ENCODE measurements at regions not wholly inside any gene's neighbourhood (a gene's known extent, or its start where the extent isn't known, plus 50 kb on each side); places are given as distances from the start of the nearest gene placed in this dataset.

DNA sequence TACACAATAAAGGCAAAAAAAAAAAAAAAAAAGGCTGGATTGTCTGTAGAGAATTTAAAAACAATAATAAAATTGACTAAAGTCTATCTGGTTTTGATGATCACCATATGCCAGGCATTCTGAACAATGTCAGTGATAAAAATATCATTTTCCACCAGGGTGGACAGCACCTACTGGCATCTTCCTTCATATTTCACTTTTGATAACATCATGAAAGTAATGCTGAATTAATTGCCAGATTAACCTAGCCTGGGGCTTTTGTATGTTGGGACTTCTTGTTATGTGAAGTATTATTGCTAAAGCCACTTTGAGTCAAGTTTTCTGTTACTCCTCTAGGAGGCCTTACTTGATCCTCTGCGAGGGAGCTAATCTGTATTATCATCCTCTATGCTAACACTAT is 73.8 kb upstream of the FAM98A start:
- CTCF ChIA-PET (ENCODE audit: unreplicated experiment), result no interaction called here
- H3K36me3 ChIP-seq (ENCODE audit: insufficient read depth, low read length), result no peaks in the 10 kb centered on the region
- POLR2A ChIA-PET, result no interaction called here
- no peak overlapping the region for H3K4me2 ChIP-seq (ENCODE audit: low read length)
- intact Hi-C loops (cut with micrococcal nuclease; ENCODE audit: unreplicated experiment), result no loop called here
- DNase-seq (ENCODE audit: low spot score), result no peak
- no peak overlapping the region for H3K27ac ChIP-seq (ENCODE audit: low read depth, low read length, poor library complexity, severe bottlenecking)
- H3K4me3 ChIP-seq (ENCODE audit: low read depth, low read length, poor library complexity, severe bottlenecking), result no peak overlapping the region
- H3K4me1 ChIP-seq (ENCODE audit: insufficient read depth, low read length, poor library complexity, severe bottlenecking), result no peaks in the 10 kb centered on the region
- BruUV-seq (replicated peaks), result no TSS peak
- no peak overlapping the region for H2AFZ ChIP-seq (ENCODE audit: low read length)
- TF ChIP-seq, protein P1, sequence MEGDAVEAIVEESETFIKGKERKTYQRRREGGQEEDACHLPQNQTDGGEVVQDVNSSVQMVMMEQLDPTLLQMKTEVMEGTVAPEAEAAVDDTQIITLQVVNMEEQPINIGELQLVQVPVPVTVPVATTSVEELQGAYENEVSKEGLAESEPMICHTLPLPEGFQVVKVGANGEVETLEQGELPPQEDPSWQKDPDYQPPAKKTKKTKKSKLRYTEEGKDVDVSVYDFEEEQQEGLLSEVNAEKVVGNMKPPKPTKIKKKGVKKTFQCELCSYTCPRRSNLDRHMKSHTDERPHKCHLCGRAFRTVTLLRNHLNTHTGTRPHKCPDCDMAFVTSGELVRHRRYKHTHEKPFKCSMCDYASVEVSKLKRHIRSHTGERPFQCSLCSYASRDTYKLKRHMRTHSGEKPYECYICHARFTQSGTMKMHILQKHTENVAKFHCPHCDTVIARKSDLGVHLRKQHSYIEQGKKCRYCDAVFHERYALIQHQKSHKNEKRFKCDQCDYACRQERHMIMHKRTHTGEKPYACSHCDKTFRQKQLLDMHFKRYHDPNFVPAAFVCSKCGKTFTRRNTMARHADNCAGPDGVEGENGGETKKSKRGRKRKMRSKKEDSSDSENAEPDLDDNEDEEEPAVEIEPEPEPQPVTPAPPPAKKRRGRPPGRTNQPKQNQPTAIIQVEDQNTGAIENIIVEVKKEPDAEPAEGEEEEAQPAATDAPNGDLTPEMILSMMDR (conservative IDR thresholded peaks at IDR 0.05; ENCODE audit: low read length), result no peak
- no peak for TF ChIP-seq EZH2phosphoT487 (IDR thresholded peaks at IDR 0.05; ENCODE audit: borderline replicate concordance, low read depth, low read length)
- no peaks in the 10 kb centered on the region for H3K79me2 ChIP-seq (ENCODE audit: insufficient read depth, low read depth, low read length)
- no peaks in the 10 kb centered on the region for H3K9me3 ChIP-seq (ENCODE audit: low read length)
- no peaks in the 10 kb centered on the region for H3K9me2 ChIP-seq (ENCODE audit: insufficient read depth, low read length)
- no peaks in the 10 kb centered on the region for H4K20me1 ChIP-seq (ENCODE audit: insufficient read depth, low read length)

DNA sequence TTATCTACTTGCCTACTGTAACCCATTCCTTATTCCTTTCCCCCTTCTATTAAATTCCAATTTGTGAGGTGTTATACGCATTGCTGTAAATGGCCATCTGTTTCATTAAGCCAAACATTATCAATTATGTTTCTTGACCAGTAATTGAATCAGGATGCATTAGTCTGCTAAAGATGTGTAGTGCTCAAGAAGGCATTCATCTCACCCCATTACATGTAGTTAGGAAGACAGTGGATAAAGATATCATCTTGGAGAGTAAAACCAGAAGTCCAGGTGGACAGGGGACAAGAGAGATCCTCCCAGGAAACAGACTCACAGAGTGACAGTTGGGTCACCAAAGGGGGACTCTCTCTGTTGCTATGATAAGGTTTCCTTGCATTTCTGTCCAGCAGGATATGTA is 73.3 kb upstream of the FAM98A start:
- H2AFZ ChIP-seq (ENCODE audit: low read length), result no peak overlapping the region
- ChIA-PET POLR2A (no interaction called here), CTCF (ENCODE audit: unreplicated experiment) (no interaction called here)
- H3K79me2 ChIP-seq (ENCODE audit: insufficient read depth, low read depth, low read length), result no peaks in the 10 kb centered on the region
- H4K20me1 ChIP-seq (ENCODE audit: insufficient read depth, low read length), result no peaks in the 10 kb centered on the region
- H3K9me3 ChIP-seq (ENCODE audit: low read length), result no peaks in the 10 kb centered on the region
- no peak overlapping the region for H3K4me3 ChIP-seq (ENCODE audit: low read depth, low read length, poor library complexity, severe bottlenecking)
- H3K27ac ChIP-seq (ENCODE audit: low read depth, low read length, poor library complexity, severe bottlenecking), result no peak overlapping the region
- TF ChIP-seq, protein P1 (conservative IDR thresholded peaks at IDR 0.05; ENCODE audit: low read length), result no peak
- no peak for TF ChIP-seq EZH2phosphoT487 (IDR thresholded peaks at IDR 0.05; ENCODE audit: borderline replicate concordance, low read depth, low read length)
- BruUV-seq (replicated peaks), result no TSS peak
- H3K4me2 ChIP-seq (ENCODE audit: low read length), result no peak overlapping the region
- no peaks in the 10 kb centered on the region for H3K4me1 ChIP-seq (ENCODE audit: insufficient read depth, low read length, poor library complexity, severe bottlenecking)
- H3K9me2 ChIP-seq (ENCODE audit: insufficient read depth, low read length), result no peaks in the 10 kb centered on the region
- H3K36me3 ChIP-seq (ENCODE audit: insufficient read depth, low read length), result no peaks in the 10 kb centered on the region
- intact Hi-C loops (cut with micrococcal nuclease; ENCODE audit: unreplicated experiment), result no loop called here
- DNase-seq (ENCODE audit: low spot score), result no peak

DNA sequence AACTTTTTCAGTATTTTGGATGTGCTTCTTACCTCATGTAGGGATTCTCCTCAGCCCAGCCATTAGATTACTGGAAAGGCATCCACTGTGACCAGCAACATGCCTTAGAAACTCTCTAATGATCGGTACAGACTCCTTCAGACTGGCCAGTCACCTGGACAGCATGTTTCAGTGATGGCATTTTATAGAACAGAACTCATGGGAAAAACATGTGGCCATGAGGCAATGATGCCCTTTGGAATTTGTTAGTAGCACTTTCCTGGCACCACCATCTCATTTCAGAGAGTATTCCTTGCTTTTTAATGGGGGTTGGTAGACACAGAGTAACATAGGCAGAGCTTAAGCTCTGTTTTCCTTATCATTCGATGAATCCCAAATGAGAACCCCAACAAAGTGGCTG is 72.1 kb upstream of the FAM98A start:
- DNase-seq (ENCODE audit: low spot score), result no peak
- no peak overlapping the region for H2AFZ ChIP-seq (ENCODE audit: low read length)
- POLR2A ChIA-PET, result no interaction called here
- H4K20me1 ChIP-seq (ENCODE audit: insufficient read depth, low read length), result no peaks in the 10 kb centered on the region
- H3K9me2 ChIP-seq (ENCODE audit: insufficient read depth, low read length), result no peaks in the 10 kb centered on the region
- H3K4me2 ChIP-seq (ENCODE audit: low read length), result no peak overlapping the region
- CTCF ChIA-PET (ENCODE audit: unreplicated experiment), result no interaction called here
- no peak overlapping the region for H3K4me3 ChIP-seq (ENCODE audit: low read depth, low read length, poor library complexity, severe bottlenecking)
- H3K9me3 ChIP-seq (ENCODE audit: low read length), result no peaks in the 10 kb centered on the region
- intact Hi-C loops (cut with micrococcal nuclease; ENCODE audit: unreplicated experiment), result no loop called here
- H3K36me3 ChIP-seq (ENCODE audit: insufficient read depth, low read length), result no peaks in the 10 kb centered on the region
- H3K27ac ChIP-seq (ENCODE audit: low read depth, low read length, poor library complexity, severe bottlenecking), result no peak overlapping the region
- H3K4me1 ChIP-seq (ENCODE audit: insufficient read depth, low read length, poor library complexity, severe bottlenecking), result no peaks in the 10 kb centered on the region
- no peaks in the 10 kb centered on the region for H3K79me2 ChIP-seq (ENCODE audit: insufficient read depth, low read depth, low read length)
- no TSS peak for BruUV-seq (replicated peaks)
- TF ChIP-seq, protein P1 (conservative IDR thresholded peaks at IDR 0.05; ENCODE audit: low read length), result no peak
- TF ChIP-seq EZH2phosphoT487 (IDR thresholded peaks at IDR 0.05; ENCODE audit: borderline replicate concordance, low read depth, low read length), result no peak

All from OCI-LY7 (cell line).